Midbrain (tissue), 1 donor: ENCODE measurements at regions not wholly inside any gene's neighbourhood (a gene's known extent, or its start where the extent isn't known, plus 50 kb on each side); places are given as distances from the start of the nearest gene placed in this dataset.
"Not testable (repeated sequence)": the region's sequence is repeated elsewhere in the genome, so short reads cannot be mapped to it uniquely, and the experiment has no call there.

ENCODE experiments used
- DNase-seq: peaks from one replicate; lab custom pipeline; 2025; lab: John Stamatoyannopoulos, UW

GRCh38 chr17:77838748-77839697, 119.5 kb upstream of the TNRC6C start:
- no peak for DNase-seq

GRCh38 chr17:77839698-77840512, 118.6 kb upstream of the TNRC6C start:
- no peak for DNase-seq

GRCh38 chr17:77840513-77841165, 117.9 kb upstream of the TNRC6C start:
- DNase-seq: no peak

GRCh38 chr17:77841742-77842527, 116.6 kb upstream of the TNRC6C start:
- DNase-seq: no peak

GRCh38 chr17:77842528-77843147, 115.9 kb upstream of the TNRC6C start:
- no peak for DNase-seq

DNA sequence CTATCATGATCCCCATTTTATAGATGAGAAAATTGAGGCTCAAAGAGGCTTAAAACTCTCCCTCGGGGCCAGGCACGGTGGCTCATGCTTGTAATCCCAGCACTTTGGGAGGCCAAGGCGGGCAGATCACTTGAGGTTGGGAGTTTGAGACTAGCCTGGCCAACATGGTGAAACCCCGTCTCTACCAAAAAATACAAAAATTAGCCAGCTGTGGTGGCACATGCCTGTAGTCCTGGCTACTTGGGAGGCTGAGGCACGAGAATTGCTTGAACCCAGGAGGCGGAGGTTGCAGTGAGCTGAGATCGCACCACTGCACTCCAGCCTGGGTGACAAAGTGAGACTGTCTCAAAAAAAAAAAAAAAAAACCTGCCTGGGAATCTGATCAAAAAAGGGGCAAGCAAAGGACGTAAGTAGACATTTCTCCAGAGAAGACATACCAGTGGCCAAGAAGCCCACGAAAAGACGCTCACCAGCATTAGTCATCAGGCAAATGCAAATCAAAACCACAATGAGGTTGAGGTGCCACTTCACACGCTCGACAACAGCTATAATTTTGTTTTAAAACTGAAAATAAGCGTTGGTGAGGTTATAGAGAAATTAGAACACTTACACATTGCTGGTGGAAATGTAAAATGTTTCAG, 115.1 kb upstream of the TNRC6C start:
- DNase-seq: not testable (repeated sequence)

DNA sequence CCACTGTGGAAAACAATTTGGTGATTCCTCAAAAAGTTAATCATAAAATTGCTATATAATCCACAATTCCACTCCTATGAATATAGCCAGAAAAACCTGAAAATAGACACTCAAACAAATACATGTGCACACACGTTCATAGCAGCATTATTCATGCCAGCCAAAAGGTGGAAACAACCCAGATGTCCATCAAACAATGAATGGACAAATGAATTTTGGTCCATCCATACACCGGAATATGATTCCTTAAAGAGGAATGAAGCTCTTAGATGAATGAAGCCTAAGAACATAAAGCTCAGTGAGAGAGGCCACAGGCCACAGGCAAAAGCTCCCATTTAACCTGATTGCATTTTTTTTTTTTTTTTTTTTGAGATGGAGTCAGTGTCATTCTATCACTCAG, 114.6 kb upstream of the TNRC6C start:
- no peak for DNase-seq

DNA sequence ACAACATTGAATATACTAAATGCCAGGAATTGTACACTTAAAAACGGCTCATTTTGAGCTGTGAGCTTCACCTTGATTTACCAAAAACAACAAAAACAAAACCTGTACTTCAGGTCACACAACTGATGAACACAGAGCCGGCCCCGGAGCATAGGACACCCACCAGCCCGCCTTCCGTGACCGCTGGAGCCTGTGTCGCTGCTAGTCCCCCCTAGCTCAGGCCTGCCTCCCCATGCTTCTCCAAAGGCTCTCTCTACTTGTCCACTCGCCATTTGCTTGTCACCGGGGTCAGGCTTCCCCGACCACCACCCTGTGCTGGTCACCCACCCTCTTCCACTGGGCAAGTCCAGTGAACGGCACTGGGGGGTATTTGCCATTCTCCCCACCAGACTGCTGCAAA, 113.8 kb upstream of the TNRC6C start:
- no peak for DNase-seq

GRCh38 chr17:77845541-77846225, 112.8 kb upstream of the TNRC6C start:
- no peak for DNase-seq

GRCh38 chr17:77846531-77847085, 111.9 kb upstream of the TNRC6C start:
- no peak for DNase-seq

DNA sequence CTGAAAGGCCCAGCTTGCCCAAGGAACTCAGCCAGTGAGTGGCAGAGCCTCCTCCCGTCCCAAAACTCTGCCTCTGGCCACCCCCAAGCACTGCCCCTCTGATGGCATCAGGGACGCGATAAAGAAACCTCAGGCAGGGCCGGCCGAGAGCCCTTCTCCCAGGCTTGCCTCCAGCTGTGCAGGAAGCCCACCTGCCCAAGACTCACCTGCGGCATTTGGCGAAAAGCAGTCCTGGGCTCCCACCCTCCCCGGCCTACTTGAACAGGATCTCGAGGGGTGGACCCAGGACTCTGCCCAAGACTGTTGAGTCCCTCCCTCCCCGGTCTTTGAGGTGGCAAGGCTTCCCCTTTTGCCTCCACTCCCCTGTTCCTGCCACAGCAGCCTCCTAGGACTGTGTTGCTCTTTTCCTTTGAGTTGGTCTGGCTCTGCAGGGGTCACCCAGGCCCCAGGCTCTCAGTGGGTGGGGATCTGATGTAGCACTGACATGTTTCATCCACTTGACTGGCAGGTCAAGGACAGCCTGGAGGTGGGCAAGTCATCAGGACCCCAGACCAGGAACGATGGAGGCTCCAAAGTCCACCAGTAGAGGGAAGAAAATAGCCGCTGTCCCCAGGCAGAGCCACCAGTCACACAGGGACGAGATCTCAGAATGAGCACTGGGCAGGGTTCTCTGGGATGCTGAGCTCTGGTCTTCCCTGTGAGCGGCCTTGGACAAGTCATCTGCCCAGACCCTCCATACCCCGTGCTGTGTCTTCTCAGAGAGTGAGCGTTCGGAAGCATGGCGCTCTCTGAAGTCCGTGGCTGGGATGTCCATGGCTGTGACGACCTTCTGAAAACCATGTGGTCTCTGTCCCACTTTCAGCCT, 111.0 kb upstream of the TNRC6C start:
- no peak for DNase-seq

DNA sequence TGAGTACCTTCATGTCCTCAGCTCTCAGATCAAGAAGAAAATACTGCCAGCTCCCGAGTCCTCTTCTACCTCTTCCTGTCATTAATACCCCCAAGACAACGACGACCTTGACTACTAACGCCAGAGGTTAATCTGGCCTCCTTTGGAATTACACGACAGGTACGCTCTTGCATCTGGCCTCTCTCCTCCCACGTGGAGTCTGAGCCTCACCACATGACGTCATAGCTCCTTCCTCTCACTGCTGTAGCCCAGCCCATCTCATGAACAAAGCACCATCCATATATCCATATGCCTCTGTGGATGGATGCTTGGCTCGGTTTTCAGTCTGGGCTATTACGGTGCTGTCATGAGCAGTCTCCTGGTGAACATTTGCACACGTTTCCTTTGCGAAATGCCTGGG, 110.2 kb upstream of the TNRC6C start:
- no peak for DNase-seq

- DNase-seq: no peak
Observed at GRCh38 chr17:77849239-77849638, 109.3 kb upstream of the TNRC6C start.

DNA sequence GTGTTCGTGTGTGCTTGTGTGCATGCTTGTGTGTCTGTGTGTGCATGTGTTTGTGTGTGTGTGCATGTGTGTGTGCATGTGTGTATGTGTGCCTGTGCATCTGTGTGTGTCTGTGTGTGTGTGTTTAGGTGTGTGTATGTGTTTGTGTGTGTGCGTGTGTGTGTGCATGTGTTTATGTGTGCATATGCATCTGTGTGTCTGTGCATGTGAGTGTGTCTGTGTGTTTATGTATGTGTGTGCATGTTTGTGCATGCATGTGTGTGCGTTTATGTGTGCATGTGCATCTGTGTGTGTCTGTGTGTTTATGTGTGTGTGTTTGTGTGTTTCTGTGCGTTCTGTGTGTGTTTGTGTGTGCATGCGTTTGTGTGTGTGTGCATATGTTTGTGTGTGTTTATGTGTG, 106.6 kb upstream of the TNRC6C start:
- DNase-seq: no peak

- DNase-seq: no peak
Observed at GRCh38 chr17:77852731-77853130, 105.8 kb upstream of the TNRC6C start.

DNA sequence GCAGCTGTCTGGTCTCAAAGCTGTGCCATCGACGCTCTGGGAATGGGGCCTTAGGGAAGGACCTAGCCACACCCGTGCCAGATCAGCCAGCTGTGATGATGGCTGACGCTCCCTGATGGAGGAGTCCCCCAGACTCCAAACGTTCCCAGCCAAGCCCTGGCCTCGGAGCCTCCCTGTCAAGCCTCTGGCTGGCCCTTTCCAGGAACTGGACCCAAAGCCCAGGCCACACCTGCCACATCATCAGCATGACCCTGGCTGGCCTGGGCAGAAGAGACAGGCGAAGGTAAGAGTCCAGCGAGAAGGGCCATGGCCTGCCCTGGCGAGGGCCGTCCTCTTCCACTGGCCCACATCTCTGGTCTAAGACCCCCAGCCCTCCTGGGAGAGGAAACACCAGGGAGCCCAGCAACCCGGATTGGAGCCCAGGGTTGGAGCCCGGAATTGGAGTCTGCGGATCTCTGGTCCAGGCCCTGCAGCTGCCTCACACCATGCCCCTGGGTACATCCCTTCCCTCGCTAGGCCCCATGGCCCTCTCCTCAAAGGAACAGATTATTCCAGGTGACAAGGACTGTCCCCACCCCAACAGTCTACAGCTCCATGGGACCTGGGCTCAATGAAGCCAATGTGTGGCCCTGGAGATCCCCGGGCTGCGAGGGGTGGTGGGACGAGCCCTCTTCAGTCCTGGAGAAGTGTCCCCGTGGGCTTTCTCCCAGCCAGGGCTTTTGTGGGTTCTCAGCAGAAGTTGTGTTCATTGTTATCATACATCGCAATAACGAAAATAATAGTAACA, 105.1 kb upstream of the TNRC6C start:
- DNase-seq: no peak

GRCh38 chr17:77854083-77854758, 104.3 kb upstream of the TNRC6C start:
- no peak for DNase-seq
